ENCODE measurements at regions not wholly inside any gene's neighbourhood (a gene's known extent, or its start where the extent isn't known, plus 50 kb on each side); places are given as distances from the start of the nearest gene placed in this dataset.

- DNase-seq, result no peak
Observed at GRCh38 chr1:29906927-29907326, 670.6 kb downstream of the PTPRU start.

GRCh38 chr1:29903548-29904166 lies 667.3 kb downstream of the PTPRU start:
- no peak overlapping the region for H3K4me3 ChIP-seq
- H3K36me3 ChIP-seq, result no peaks in the 10 kb centered on the region
- DNase-seq, result no peak
- H3K9me3 ChIP-seq, result no peaks in the 10 kb centered on the region
- TF ChIP-seq POLR2A (IDR thresholded peaks at IDR 0.05) (no peak), POLR2AphosphoS5 (IDR thresholded peaks at IDR 0.05) (no peak), CTCF (IDR thresholded peaks at IDR 0.05 in 8 of 11, conservative IDR thresholded peaks at IDR 0.05 in 3 of 11) (no peak)
- WGBS, 5 donors, result 74 to 83% (median 77%) methylated on average over 5 of the region's 5 CpGs
- intact Hi-C loops (cut with DNase I; ENCODE audit: low total_unique reads), result no loop called here
- H3K4me1 ChIP-seq, result no peaks in the 10 kb centered on the region
- H3K27ac ChIP-seq, result no peak overlapping the region
- peaks cover 0 to 57% (median 0%) of the 10 kb centered on the region in 7 donors for H3K27me3 ChIP-seq (replicated peaks in 1 of 7)

More at GRCh38 chr1:29906927-29907326, 670.6 kb downstream of the PTPRU start:
- 78 to 90% (median 84%) methylated on average over 6 of the region's 6 CpGs for WGBS, 5 donors
- Histone ChIP-seq H3K27me3 (replicated peaks in 1 of 7) (peaks cover 0 to 48% (median 0%) of the 10 kb centered on the region in 7 donors), H3K9me3 (no peaks in the 10 kb centered on the region), H3K27ac (no peak overlapping the region), H3K36me3 (no peaks in the 10 kb centered on the region), H3K4me3 (no peak overlapping the region), H3K4me1 (no peaks in the 10 kb centered on the region)
- intact Hi-C loops (cut with DNase I; ENCODE audit: low total_unique reads), result no loop called here
- TF ChIP-seq POLR2AphosphoS5 (IDR thresholded peaks at IDR 0.05) (no peak), POLR2A (IDR thresholded peaks at IDR 0.05) (no peak), CTCF (IDR thresholded peaks at IDR 0.05 in 8 of 11, conservative IDR thresholded peaks at IDR 0.05 in 3 of 11) (no peak)

GRCh38 chr1:29901624-29902325 lies 665.5 kb downstream of the PTPRU start:
- H3K36me3 ChIP-seq, result no peaks in the 10 kb centered on the region
- H3K4me1 ChIP-seq, result no peaks in the 10 kb centered on the region
- no peak overlapping the region for H3K27ac ChIP-seq
- H3K27me3 ChIP-seq (replicated peaks in 1 of 7), result peaks cover 0 to 56% (median 0%) of the 10 kb centered on the region in 7 donors
- WGBS, 5 donors, result 39 to 54% (median 45%) methylated on average over 10 to 12 of the region's 12 CpGs
- intact Hi-C loops (cut with DNase I; ENCODE audit: low total_unique reads), result no loop called here
- H3K9me3 ChIP-seq, result no peaks in the 10 kb centered on the region
- no peak for DNase-seq
- no peak for TF ChIP-seq POLR2AphosphoS5 (IDR thresholded peaks at IDR 0.05)
- H3K4me3 ChIP-seq, result no peak overlapping the region

- WGBS, 5 donors, result 56 to 76% (median 71%) methylated on average over 3 of the region's 3 CpGs
Observed at GRCh38 chr1:29900712-29901111, 664.4 kb downstream of the PTPRU start.

More at GRCh38 chr1:29900712-29901111, 664.4 kb downstream of the PTPRU start:
- H3K9me3 ChIP-seq, result no peaks in the 10 kb centered on the region
- peaks cover 0 to 59% (median 0%) of the 10 kb centered on the region in 7 donors for H3K27me3 ChIP-seq (replicated peaks in 1 of 7)
- no peak overlapping the region for H3K27ac ChIP-seq
- no peak overlapping the region for H3K4me3 ChIP-seq
- DNase-seq, result no peak
- TF ChIP-seq CTCF (IDR thresholded peaks at IDR 0.05 in 8 of 11, conservative IDR thresholded peaks at IDR 0.05 in 3 of 11) (no peak), POLR2A (IDR thresholded peaks at IDR 0.05) (no peak), POLR2AphosphoS5 (IDR thresholded peaks at IDR 0.05) (no peak)
- H3K36me3 ChIP-seq, result no peaks in the 10 kb centered on the region
- intact Hi-C loops (cut with DNase I; ENCODE audit: low total_unique reads), result no loop called here
- H3K4me1 ChIP-seq, result no peaks in the 10 kb centered on the region

Measured in spleen (tissue), 11 donors.